Endometrium (tissue), 2 donors: ENCODE measurements at regions not wholly inside any gene's neighbourhood (a gene's known extent, or its start where the extent isn't known, plus 50 kb on each side); places are given as distances from the start of the nearest gene placed in this dataset.
"Not testable (repeated sequence)": the region's sequence is repeated elsewhere in the genome, so short reads cannot be mapped to it uniquely, and the experiment has no call there.

Source experiments
- FAIRE-seq: peaks from 2 replicates; lab custom pipeline; 2012; peaks lifted over from hg19 to GRCh38; lab: Jason Lieb, UNC
- donor health status: control.
- donor health status: control.

- FAIRE-seq, result not testable (repeated sequence)
Measured at GRCh38 chr14:22238320-22238719, 350.7 kb downstream of the DAD1 start.

GRCh38 chr14:22233377-22233776 lies 355.6 kb downstream of the DAD1 start:
- FAIRE-seq, result no peak

- FAIRE-seq, result no peak
Measured at GRCh38 chr14:22232933-22233332, 356.1 kb downstream of the DAD1 start.

GRCh38 chr14:22232486-22232885 lies 356.5 kb downstream of the DAD1 start:
- no peak for FAIRE-seq

- FAIRE-seq, result no peak
Measured at GRCh38 chr14:22231018-22231417, 358.0 kb downstream of the DAD1 start.

GRCh38 chr14:22230517-22230916 lies 358.5 kb downstream of the DAD1 start:
- FAIRE-seq, result no peak

- FAIRE-seq, result no peak
Measured at GRCh38 chr14:22227084-22227483, 361.9 kb downstream of the DAD1 start.

- FAIRE-seq, result no peak
Measured at GRCh38 chr14:22226381-22226780, 362.6 kb downstream of the DAD1 start.

- FAIRE-seq, result no peak
Measured at GRCh38 chr14:22225516-22226140, 363.4 kb downstream of the DAD1 start.

GRCh38 chr14:22221508-22221907 lies 367.5 kb downstream of the DAD1 start:
- FAIRE-seq, result no peak

- FAIRE-seq, result no peak
Measured at GRCh38 chr14:22220427-22220826, 368.6 kb downstream of the DAD1 start.

- FAIRE-seq, result no peak
Measured at GRCh38 chr14:22218728-22219127, 370.3 kb downstream of the DAD1 start.

GRCh38 chr14:22213120-22213519 lies 375.9 kb downstream of the DAD1 start:
- no peak for FAIRE-seq

- FAIRE-seq, result no peak
Measured at GRCh38 chr14:22210906-22211305, 378.1 kb downstream of the DAD1 start.

- no peak for FAIRE-seq
Measured at GRCh38 chr14:22210026-22210425, 379.0 kb downstream of the DAD1 start.

GRCh38 chr14:22203036-22203435 lies 386.0 kb downstream of the DAD1 start:
- no peak for FAIRE-seq

GRCh38 chr14:22202313-22202712 lies 386.7 kb downstream of the DAD1 start:
- FAIRE-seq, result no peak

- FAIRE-seq, result no peak
Measured at GRCh38 chr14:22200977-22201605, 387.9 kb downstream of the DAD1 start.

- not testable (repeated sequence) for FAIRE-seq
Measured at GRCh38 chr14:22200131-22200530, 388.9 kb downstream of the DAD1 start.

GRCh38 chr14:22194664-22195063 lies 394.4 kb downstream of the DAD1 start:
- FAIRE-seq, result no peak

GRCh38 chr14:22190411-22191191 lies 398.4 kb downstream of the DAD1 start:
- FAIRE-seq, result no peak

- FAIRE-seq, result no peak
Measured at GRCh38 chr14:22189881-22190280, 399.1 kb downstream of the DAD1 start.

GRCh38 chr14:22188318-22188717 lies 400.7 kb downstream of the DAD1 start:
- no peak for FAIRE-seq
